SW480 (cell line): ENCODE measurements at regions not wholly inside any gene's neighbourhood (a gene's known extent, or its start where the extent isn't known, plus 50 kb on each side); places are given as distances from the start of the nearest gene placed in this dataset.

Experiments used
- DNase-seq: peaks from one replicate; pipeline ENCODE4 v3.0.0-alpha.2; 2016; ENCODE audit warnings: low spot score

DNA sequence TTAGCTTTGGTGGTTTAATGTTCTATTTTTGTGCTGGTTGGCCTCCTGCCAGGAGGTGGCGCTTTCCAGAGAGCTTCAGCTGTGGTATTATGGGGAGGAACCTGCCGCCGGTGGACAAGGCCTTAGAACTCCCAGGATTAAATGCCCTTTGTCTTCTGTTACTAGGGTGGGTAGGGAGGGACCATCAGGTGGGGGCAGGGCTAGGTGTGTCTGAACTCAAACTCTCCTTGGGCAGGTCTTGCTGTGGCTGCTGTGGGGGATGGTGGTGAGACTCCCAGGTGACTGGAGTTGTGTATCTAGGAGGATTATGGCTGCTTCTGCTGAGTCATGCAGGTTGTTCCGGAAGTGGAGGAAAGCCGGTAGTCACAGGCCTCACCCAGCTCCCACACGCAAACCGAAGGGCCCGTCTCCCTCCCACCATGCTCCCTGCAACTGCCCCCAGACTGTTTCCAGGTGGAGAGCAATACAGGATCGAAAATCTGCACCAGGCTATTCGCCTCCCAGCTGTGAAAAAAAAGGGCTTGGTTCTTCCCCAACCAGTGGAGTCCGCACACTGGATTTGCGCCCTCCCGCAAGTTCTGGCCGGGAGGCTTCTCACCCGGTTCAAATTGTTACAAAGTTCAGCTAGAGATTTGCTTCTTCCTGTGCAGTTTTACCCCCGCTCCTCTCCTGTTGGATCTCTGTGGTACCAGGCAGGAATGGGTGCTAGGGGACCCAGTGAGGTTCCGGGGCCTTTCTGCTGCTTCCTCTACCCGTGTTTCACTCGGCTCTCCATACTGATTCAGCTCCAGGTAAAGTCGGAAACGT is 220.5 kb downstream of the CENPF start:
- DNase-seq = no peak

DNA sequence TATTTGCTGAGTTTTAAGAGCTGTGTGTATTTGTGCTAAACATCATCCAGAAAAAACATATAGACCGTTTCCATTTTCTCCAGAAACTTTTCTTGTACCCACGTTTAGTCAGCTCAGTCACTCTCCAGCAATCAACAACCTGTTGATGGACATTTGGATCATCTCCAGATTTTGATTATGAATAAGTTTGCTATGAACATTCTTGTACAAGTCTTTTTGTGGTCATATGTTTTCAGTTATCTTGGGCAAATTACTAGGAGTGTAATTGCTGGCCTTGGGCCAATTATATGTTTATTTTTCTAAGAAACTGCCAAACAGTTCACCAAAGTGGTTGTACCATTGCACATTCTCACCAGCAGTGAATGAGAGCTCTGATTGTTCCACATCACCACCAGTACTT is 221.8 kb downstream of the CENPF start:
- DNase-seq = no peak

- DNase-seq = no peak
Observed at GRCh38 chr1:214826619-214827018, 223.6 kb downstream of the CENPF start.

GRCh38 chr1:214827883-214828282 is 224.9 kb downstream of the CENPF start:
- DNase-seq = no peak

DNA sequence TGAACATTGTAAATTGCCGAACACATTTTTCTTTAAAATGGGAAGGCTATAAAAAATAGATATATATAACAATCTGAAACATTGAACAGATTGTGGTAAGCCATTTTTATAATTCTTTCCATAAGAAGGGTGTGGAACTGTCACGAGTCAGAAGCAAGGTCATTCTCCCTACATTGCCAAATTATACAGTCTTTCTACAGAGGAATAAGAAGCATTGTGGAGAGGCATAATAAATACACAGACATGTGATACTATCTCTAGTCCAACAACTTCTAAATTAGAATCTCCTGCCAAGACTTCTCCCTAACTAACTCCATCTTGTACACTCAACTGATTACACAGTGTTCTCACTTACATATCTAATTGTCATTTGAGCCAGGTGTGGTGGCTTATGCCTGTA is 227.9 kb downstream of the CENPF start:
- DNase-seq = no peak

GRCh38 chr1:214831956-214832355 is 229.0 kb downstream of the CENPF start:
- no peak for DNase-seq

GRCh38 chr1:214833178-214833756 is 230.3 kb downstream of the CENPF start:
- no peak for DNase-seq

- no peak for DNase-seq
Observed at GRCh38 chr1:214837376-214837775, 234.4 kb downstream of the CENPF start.

- DNase-seq = no peak
Observed at GRCh38 chr1:214838351-214838750, 235.4 kb downstream of the CENPF start.

GRCh38 chr1:214840356-214840755 is 237.4 kb downstream of the CENPF start:
- no peak for DNase-seq

DNA sequence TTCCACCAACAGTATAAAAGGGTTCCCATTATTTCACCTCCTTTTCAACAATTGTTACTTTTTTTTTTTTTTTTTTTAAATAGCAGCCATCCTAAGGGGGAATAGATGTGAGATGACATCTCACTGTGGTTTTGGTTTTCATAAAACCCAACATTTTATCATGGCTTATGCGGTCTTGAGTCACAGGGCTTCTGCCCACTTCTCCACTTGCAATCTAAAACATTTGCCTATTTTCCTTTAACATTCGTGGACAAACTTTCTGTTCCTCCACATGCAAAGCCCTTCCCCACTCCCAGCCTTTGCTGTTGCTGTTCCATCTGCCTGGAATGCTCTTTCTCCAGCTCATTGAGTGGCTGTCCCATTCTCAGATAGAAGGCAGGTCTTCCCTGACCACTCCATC is 239.7 kb upstream of the KCNK2 start:
- no peak for DNase-seq

DNA sequence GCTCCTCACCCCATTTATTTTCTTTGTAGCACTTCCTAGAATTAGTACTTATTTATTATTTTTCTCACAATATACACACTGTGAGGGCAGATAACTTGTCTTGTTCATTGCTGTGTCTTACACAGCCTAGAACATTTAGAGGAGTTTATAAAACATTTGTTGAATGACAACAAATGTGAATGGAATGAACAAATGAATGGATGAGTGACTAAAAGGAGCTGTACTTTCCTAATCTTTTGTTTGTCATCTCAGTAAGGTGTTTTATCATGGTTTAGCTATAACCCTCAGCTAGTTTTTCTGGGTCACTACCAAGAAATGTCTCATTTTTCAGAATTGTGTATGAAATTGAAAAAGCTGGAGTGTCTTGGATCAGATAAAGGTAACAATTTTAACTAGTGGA is 239.3 kb upstream of the KCNK2 start:
- DNase-seq = no peak

DNA sequence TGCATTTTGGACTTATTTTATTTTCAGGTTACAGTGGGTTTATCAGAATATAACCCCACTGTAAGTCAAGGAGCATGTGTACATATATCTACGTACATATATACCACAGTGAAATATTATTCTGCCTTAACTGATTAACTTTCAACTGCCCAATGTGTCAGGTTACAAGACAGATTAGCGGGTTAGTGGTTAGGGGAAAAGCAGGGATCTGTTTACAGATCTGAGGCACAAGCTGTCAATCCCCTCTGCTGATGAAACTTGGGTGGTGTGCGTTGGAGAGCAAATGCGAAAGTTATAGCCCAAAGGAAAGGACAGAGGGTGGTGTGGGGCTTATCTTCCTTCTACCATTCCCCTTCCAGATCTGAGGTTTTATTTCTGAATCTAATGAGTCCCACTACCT is 238.2 kb upstream of the KCNK2 start:
- DNase-seq = no peak

DNA sequence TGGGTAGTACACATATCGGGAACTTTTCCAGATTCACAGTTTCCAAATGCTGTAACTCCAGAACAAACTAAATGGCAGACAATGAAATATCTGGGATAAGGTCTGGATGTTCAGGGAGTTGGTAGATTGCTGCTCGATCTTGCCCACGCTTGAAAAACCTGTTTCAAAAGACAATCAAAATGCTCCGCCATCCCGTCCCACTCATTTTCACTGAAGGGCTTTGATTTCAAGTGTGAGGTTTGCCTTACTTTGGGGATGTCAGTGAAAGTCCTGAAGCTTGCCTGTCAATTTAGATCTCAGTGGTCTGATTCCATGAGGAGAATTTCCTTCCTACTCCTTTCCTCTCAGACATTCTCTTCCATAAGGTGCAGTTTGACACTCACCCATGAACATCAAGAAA is 236.3 kb upstream of the KCNK2 start:
- DNase-seq = no peak

DNA sequence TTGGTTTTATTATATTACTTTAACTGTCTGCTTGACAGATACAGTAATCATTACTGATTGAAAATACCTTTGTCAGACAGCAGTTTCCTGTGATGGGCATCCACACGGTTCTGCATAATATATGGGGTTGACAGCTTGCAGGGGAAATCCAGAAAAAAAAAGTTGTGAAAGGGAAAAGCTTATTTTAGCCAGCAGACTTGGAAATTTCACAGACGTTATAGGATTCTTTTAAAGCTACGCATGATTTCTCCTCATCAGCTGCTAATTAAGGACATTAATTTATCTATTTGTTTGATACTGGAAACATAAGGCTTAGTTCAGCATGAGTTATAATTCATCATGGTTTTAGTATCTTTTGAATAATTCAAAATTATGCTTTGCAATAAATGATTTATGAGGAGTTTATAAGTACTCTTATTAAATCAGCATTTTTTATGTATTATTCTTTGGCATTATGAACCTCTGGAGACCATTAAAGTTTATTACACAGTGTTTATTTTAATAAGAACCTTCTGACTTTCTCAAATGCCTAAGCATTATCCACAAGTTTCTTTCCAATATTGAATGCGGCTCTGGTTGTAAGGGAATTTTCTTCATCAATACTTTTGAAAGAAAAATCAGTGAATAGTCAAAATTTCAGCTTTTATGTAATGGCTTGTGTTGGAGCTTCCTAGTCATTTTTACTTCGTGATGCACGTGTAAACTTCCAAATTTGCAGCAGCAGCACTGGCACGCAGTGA is 235.3 kb upstream of the KCNK2 start:
- no peak for DNase-seq

- DNase-seq = no peak
Observed at GRCh38 chr1:214848101-214848500, 234.4 kb upstream of the KCNK2 start.

- DNase-seq = no peak
Observed at GRCh38 chr1:214850432-214851050, 232.0 kb upstream of the KCNK2 start.

GRCh38 chr1:214853340-214853739 is 229.2 kb upstream of the KCNK2 start:
- DNase-seq = no peak

- DNase-seq = no peak
Observed at GRCh38 chr1:214854126-214854875, 228.2 kb upstream of the KCNK2 start.

GRCh38 chr1:214856843-214857242 is 225.7 kb upstream of the KCNK2 start:
- DNase-seq = no peak

DNA sequence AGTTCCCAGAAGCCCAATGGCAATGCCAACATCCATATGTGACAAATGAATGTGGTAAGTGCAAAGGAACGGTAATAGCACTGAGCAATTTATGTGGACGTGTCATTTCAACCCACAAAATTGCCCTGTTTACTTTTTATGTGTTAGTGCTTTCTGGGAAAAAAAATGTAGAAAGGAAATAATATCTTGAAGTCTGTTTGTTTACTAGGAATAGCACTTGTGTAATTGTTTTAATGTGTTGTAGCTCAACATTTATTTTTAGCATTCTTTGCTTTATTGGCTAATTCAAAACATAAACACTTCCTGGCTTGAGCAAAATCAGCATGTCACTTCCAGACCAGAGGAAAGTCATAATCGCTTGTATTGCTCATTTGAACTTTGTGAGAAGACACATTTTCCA is 224.8 kb upstream of the KCNK2 start:
- no peak for DNase-seq

DNA sequence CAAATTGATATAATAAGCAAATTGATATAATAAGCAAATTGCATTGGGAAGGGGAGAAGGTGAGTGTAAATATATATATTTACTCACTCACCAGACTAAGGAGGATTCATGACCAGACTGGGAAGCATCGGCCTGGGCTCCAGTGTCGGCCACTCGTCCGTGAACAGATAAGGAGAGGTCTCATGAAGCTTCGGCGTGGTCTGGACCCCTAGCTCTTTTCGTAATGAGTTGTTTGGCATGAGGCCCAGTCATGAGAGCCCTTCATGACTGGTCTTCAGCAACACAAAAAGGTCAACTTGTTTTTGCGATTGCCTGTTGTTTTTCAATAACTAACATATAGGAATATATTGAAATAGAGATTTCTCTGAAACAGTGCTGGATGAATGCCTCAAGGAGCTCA is 222.9 kb upstream of the KCNK2 start:
- no peak for DNase-seq
